BJ (cell line): ENCODE measurements at regions not wholly inside any gene's neighbourhood (a gene's known extent, or its start where the extent isn't known, plus 50 kb on each side); places are given as distances from the start of the nearest gene placed in this dataset.

Experiments used
- CTCF ChIA-PET: fragments of 350-600 bp; formaldehyde crosslinking; extraction: SDS; loops from one replicate; lab custom pipeline; 2021; ENCODE audit warnings: antibody characterized with exemption, inconsistent platforms; lab: Yijun Ruan, JAX
- POLR2A ChIA-PET: fragments of 300-600 bp; sonication (Branson Sonifier 250); formaldehyde crosslinking; extraction: SDS; loops from one replicate; lab custom pipeline; 2021; ENCODE audit warnings: antibody characterized with exemption; lab: Charles Lee
- DNase-seq: peaks from one replicate; pipeline ENCODE4 v3.0.0-alpha.2; 2011; ENCODE audit warnings: low read depth
- H3K27me3 ChIP-seq: 2 replicates; pipeline ENCODE4 v1.6.0; 2011; ENCODE audit warnings: low read length; ENCODE audit not compliant: control insufficient read depth, insufficient read depth
- H3K36me3 ChIP-seq: 2 replicates; pipeline ENCODE4 v1.5.1; 2011; ENCODE audit warnings: low read length; ENCODE audit not compliant: control insufficient read depth, insufficient read depth
- H3K4me3 ChIP-seq: 2 replicates; pipeline ENCODE4 v1.5.1; 2011; ENCODE audit warnings: low read depth, mild to moderate bottlenecking, control low read depth, low read length
- TF ChIP-seq, protein P1 (sequence below): IDR thresholded peaks from 2 replicates; pipeline ENCODE4 v1.5.1; 2011; ENCODE audit warnings: low read depth, mild to moderate bottlenecking, control low read depth, inconsistent platforms, low read length, moderate library complexity; ENCODE audit not compliant: insufficient read depth

DNA sequence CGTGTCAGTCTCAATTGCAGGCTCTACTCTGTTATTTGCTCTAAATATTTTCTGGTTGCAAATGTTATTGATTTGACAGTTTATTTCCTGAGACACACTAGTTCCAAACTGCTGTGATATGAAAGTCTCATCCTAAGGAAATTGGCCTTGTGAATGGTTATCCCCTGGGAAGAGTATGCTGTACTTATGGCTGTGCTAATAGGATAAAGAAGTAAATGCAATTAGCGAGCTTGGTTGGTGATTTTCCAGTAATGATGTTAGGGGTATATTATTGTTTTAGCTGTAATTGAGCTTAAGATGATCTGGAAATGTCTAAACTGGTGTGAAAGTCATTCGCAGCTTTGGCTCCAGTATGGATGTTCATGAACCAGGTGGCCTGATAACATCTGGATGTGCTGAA lies 197.9 kb downstream of the SUDS3 start:
- ChIA-PET POLR2A (no interaction called here), CTCF (no interaction called here)
- TF ChIP-seq, protein P1, sequence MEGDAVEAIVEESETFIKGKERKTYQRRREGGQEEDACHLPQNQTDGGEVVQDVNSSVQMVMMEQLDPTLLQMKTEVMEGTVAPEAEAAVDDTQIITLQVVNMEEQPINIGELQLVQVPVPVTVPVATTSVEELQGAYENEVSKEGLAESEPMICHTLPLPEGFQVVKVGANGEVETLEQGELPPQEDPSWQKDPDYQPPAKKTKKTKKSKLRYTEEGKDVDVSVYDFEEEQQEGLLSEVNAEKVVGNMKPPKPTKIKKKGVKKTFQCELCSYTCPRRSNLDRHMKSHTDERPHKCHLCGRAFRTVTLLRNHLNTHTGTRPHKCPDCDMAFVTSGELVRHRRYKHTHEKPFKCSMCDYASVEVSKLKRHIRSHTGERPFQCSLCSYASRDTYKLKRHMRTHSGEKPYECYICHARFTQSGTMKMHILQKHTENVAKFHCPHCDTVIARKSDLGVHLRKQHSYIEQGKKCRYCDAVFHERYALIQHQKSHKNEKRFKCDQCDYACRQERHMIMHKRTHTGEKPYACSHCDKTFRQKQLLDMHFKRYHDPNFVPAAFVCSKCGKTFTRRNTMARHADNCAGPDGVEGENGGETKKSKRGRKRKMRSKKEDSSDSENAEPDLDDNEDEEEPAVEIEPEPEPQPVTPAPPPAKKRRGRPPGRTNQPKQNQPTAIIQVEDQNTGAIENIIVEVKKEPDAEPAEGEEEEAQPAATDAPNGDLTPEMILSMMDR, result no peak
- Histone ChIP-seq H3K36me3 (no peaks in the 10 kb centered on the region), H3K27me3 (no peaks in the 10 kb centered on the region), H3K4me3 (no peak overlapping the region)
- DNase-seq, result no peak

DNA sequence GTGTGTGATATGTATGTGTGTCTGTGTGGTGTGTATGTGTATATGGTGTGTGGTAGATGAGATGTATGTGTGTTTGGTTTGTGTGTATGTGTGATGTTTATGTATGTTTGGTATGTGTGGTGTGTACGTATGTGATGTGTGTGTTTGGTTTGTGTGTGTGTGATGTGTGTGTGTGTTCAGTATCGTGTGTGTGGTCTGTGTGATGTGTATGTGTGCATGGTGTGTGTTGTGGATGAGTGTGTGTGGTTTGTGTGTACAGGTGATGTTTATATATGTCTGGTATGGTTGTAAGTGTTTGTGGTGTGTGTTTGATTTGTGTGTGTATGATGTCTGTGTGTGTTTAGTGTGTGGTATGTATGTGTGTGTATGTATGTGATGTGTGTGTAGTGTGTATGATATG lies 199.4 kb downstream of the SUDS3 start:
- TF ChIP-seq, protein P1, result no peak
- no peak overlapping the region for H3K4me3 ChIP-seq
- POLR2A ChIA-PET, result no interaction called here

DNA sequence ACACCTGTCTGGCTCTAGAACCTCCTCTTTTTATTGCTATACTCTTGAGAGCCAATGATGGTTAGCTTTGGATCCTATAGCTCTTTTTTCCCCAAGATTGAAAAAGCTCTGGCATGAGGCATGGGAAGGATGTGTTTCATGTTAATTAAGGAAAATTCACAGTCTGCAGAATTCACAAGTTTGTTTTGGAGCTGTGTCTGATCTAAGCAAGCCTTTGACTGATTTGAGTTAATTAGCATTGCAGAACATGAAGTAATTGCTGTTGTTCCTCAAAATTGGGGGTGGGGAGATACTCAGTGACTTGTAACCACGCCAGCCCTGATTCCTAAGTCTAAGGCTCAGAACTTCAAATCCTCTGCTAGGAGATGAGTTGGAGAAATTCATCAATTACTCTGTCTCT lies 205.0 kb downstream of the SUDS3 start:
- no peaks in the 10 kb centered on the region for H3K27me3 ChIP-seq
- ChIA-PET CTCF (interaction anchor here (0.6 kb wide), 1 partner anchor 826 kb away, joined by 3 read pairs; no protein-coding TSS in a partner anchor), POLR2A (no interaction called here)

More for the DNA sequence above, 199.4 kb downstream of the SUDS3 start:
- no peaks in the 10 kb centered on the region for H3K27me3 ChIP-seq
- DNase-seq, result no peak
- CTCF ChIA-PET, result no interaction called here
- H3K36me3 ChIP-seq, result no peaks in the 10 kb centered on the region

DNA sequence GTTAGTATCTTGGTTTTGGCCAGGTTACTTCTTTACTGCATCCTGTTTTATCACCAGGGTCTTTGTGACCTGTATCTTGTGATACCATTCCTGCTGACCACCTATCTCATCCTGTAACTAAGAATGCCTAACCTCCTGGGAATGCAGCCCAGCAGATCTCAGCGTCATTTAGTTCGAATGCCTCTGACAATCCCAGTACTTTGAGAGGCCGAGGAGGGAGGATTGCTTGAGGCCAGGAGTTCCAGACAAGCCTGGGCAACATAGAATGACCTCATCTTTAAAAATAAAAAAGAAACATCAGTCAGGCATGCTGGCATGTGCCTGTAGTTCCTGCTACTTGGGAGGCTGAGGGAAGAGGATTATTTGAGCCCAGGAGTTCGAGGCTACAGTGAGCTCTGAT lies 206.5 kb downstream of the SUDS3 start:
- H3K36me3 ChIP-seq, result no peaks in the 10 kb centered on the region
- no peak overlapping the region for H3K4me3 ChIP-seq
- POLR2A ChIA-PET, result no interaction called here
- no peaks in the 10 kb centered on the region for H3K27me3 ChIP-seq
- DNase-seq, result no peak
- CTCF ChIA-PET, result no interaction called here
- TF ChIP-seq, protein P1, result no peak

More for the DNA sequence above, 205.0 kb downstream of the SUDS3 start:
- TF ChIP-seq, protein P1, result no peak
- Histone ChIP-seq H3K36me3 (no peaks in the 10 kb centered on the region), H3K4me3 (no peak overlapping the region)
- DNase-seq, result no peak

DNA sequence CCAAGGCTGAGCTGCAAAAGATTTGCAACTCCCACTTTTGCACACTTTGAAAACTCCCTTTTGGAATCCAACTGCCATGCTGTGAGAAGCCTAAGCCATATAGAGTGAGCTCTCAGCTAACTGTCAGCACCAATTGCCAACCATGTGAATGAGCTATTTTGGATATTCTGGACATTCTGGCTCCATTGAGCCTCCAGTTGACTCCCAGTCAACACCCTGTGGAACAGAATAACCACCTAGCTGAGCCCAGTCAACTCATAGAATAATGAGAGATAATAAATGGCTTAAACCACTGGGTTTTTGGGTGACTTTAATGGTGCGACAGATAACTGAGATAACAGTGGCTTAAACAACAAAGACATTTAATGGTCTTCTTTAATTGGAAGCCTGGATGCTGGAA lies 210.1 kb downstream of the SUDS3 start:
- TF ChIP-seq, protein P1, result no peak
- DNase-seq, result no peak
- ChIA-PET POLR2A (no interaction called here), CTCF (no interaction called here)
- no peaks in the 10 kb centered on the region for H3K27me3 ChIP-seq
- no peaks in the 10 kb centered on the region for H3K36me3 ChIP-seq
- no peak overlapping the region for H3K4me3 ChIP-seq
